H9 (cell line): ENCODE measurements at regions not wholly inside any gene's neighbourhood (a gene's known extent, or its start where the extent isn't known, plus 50 kb on each side); places are given as distances from the start of the nearest gene placed in this dataset.
A peak's percentile ranks its signal among the peaks of the same experiment; 100 is the strongest.

Source experiments
- DNase-seq: peaks from one replicate; pipeline ENCODE4 v3.0.0-alpha.2; 2017
- H2AFZ ChIP-seq: one replicate; pipeline ENCODE4 v1.6.1; 2013; ENCODE audit warnings: mild to moderate bottlenecking, low read length, control low read depth, moderate library complexity
- H2AK5ac ChIP-seq: 2 replicates; pipeline ENCODE4 v1.6.1; 2013; ENCODE audit warnings: low read length, control low read depth, mixed read lengths; ENCODE audit not compliant: insufficient read length
- H2BK120ac ChIP-seq: one replicate; pipeline ENCODE4 v1.6.1; 2013; ENCODE audit warnings: low read depth, mild to moderate bottlenecking, low read length, control low read depth, inconsistent platforms; ENCODE audit not compliant: poor library complexity, severe bottlenecking
- H2BK12ac ChIP-seq: 2 replicates; pipeline ENCODE4 v1.6.1; 2013; ENCODE audit warnings: low read length, control low read depth, mixed read lengths, low read depth; ENCODE audit not compliant: insufficient read length
- H2BK15ac ChIP-seq: 2 replicates; pipeline ENCODE4 v1.6.1; 2013; ENCODE audit warnings: low read depth, low read length, control low read depth
- H2BK20ac ChIP-seq: one replicate; pipeline ENCODE4 v1.6.1; 2013; ENCODE audit warnings: low read depth, mild to moderate bottlenecking, low read length, control low read depth, inconsistent platforms; ENCODE audit not compliant: poor library complexity, severe bottlenecking
- H2BK5ac ChIP-seq: 2 replicates; pipeline ENCODE4 v1.6.1; 2013; ENCODE audit warnings: low read length, control low read depth, mixed read lengths; ENCODE audit not compliant: insufficient read length
- H3K14ac ChIP-seq: 2 replicates; pipeline ENCODE4 v1.6.1; 2013; ENCODE audit warnings: low read length, control low read depth; ENCODE audit not compliant: insufficient read depth
- H3K18ac ChIP-seq: 2 replicates; pipeline ENCODE4 v1.6.1; 2013; ENCODE audit warnings: low read depth, mild to moderate bottlenecking, mixed read lengths, low read length, control low read depth; ENCODE audit not compliant: insufficient read length
- H3K23ac ChIP-seq: 2 replicates; pipeline ENCODE4 v1.6.1; 2013; ENCODE audit warnings: low read length, control low read depth, mixed read lengths, low read depth; ENCODE audit not compliant: insufficient read length
- H3K23me2 ChIP-seq: 2 replicates; pipeline ENCODE4 v1.6.1; 2013; ENCODE audit warnings: low read depth, mild to moderate bottlenecking, mixed read lengths, low read length, control low read depth; ENCODE audit not compliant: insufficient read length, poor library complexity, severe bottlenecking
- H3K27ac ChIP-seq: 2 replicates; pipeline ENCODE4 v1.5.1; 2013; ENCODE audit warnings: low read length, control low read depth, mixed read lengths, low read depth; ENCODE audit not compliant: insufficient read length
- H3K27me3 ChIP-seq: 2 replicates; pipeline ENCODE4 v1.6.1; 2013; ENCODE audit warnings: low read length, control low read depth, inconsistent platforms; ENCODE audit not compliant: insufficient read depth
- H3K4ac ChIP-seq: 2 replicates; pipeline ENCODE4 v1.6.1; 2013; ENCODE audit warnings: low read depth, mild to moderate bottlenecking, control low read depth, inconsistent platforms, low read length, moderate library complexity
- H3K4me1 ChIP-seq: 2 replicates; pipeline ENCODE4 v1.6.1; 2013; ENCODE audit warnings: low read length, control low read depth, inconsistent platforms; ENCODE audit not compliant: insufficient read depth
- H3K4me2 ChIP-seq: 2 replicates; pipeline ENCODE4 v1.6.1; 2013; ENCODE audit warnings: low read length, control low read depth, mixed read lengths; ENCODE audit not compliant: insufficient read length, insufficient read depth
- H3K56ac ChIP-seq: 2 replicates; pipeline ENCODE4 v1.6.1; 2013; ENCODE audit warnings: low read depth, mild to moderate bottlenecking, mixed read lengths, low read length, control low read depth; ENCODE audit not compliant: insufficient read length
- H3K79me1 ChIP-seq: 2 replicates; pipeline ENCODE4 v1.6.1; 2013; ENCODE audit warnings: low read depth, mild to moderate bottlenecking, moderate library complexity, low read length, control low read depth, inconsistent platforms; ENCODE audit not compliant: insufficient read depth, poor library complexity, severe bottlenecking
- H3K79me2 ChIP-seq: 2 replicates; pipeline ENCODE4 v1.6.1; 2013; ENCODE audit warnings: low read length, control low read depth, inconsistent platforms; ENCODE audit not compliant: insufficient read depth
- H3K9ac ChIP-seq: 2 replicates; pipeline ENCODE4 v1.6.1; 2013; ENCODE audit warnings: low read length, control low read depth, mixed read lengths; ENCODE audit not compliant: insufficient read length; ENCODE audit errors: extremely low read depth
- H3K9me3 ChIP-seq: one replicate; pipeline ENCODE4 v1.6.1; 2013; ENCODE audit warnings: low read depth, low read length, inconsistent platforms; ENCODE audit not compliant: control insufficient read depth
- H3T11ph ChIP-seq: one replicate; pipeline ENCODE4 v1.6.1; 2013; ENCODE audit warnings: mild to moderate bottlenecking, low read length, control low read depth, inconsistent platforms
- H4K20me1 ChIP-seq: one replicate; pipeline ENCODE4 v1.6.1; 2013; ENCODE audit not compliant: control insufficient read depth, insufficient read length, insufficient read depth
- H4K5ac ChIP-seq: 2 replicates; pipeline ENCODE4 v1.6.1; 2013; ENCODE audit warnings: low read depth, mild to moderate bottlenecking, mixed read lengths, low read length, control low read depth; ENCODE audit not compliant: insufficient read length
- H4K8ac ChIP-seq: replicated peaks from 2 replicates; pipeline ENCODE4 v1.6.1; 2013; ENCODE audit warnings: low read length, control low read depth, mixed read lengths, low read depth; ENCODE audit not compliant: insufficient read length
- H4K91ac ChIP-seq: 2 replicates; pipeline ENCODE4 v1.6.1; 2013; ENCODE audit warnings: low read depth, mild to moderate bottlenecking, moderate library complexity, mixed read lengths, low read length, control low read depth; ENCODE audit not compliant: insufficient read length
- H3K27ac Mint-ChIP-seq, 3 experiments: 2 replicates in 2 of 3; 3 replicates in 1 of 3; pipeline ENCODE4 v1.8.0; 2020 to 2021; ENCODE audit warnings: mixed read lengths in 3 of 3, mild to moderate bottlenecking in 1 of 3, moderate library complexity in 1 of 3
- H3K27me3 Mint-ChIP-seq: 2 replicates; pipeline ENCODE4 v1.8.0; 2021; ENCODE audit warnings: low read depth, mild to moderate bottlenecking, moderate library complexity, mixed read lengths
- H3K36me3 Mint-ChIP-seq, 3 experiments: 2 replicates in 2 of 3; 3 replicates in 1 of 3; pipeline ENCODE4 v1.8.0; 2020 to 2021; ENCODE audit warnings: low read depth in 3 of 3, mixed read lengths in 3 of 3; ENCODE audit not compliant: insufficient read depth in 1 of 3
- H3K4me1 Mint-ChIP-seq, 2 experiments: 2 replicates each; pipeline ENCODE4 v1.8.0; 2020; ENCODE audit warnings: mixed read lengths in 2 of 2
- H3K4me3 Mint-ChIP-seq, 2 experiments: 2 replicates in 1 of 2; 3 replicates in 1 of 2; pipeline ENCODE4 v1.8.0; 2020 to 2021; ENCODE audit warnings: mild to moderate bottlenecking in 2 of 2, mixed read lengths in 2 of 2, moderate library complexity in 1 of 2
- H3K9me3 Mint-ChIP-seq, 2 experiments: 2 replicates in 1 of 2; 3 replicates in 1 of 2; pipeline ENCODE4 v1.8.0; 2020; ENCODE audit warnings: mild to moderate bottlenecking in 2 of 2, mixed read lengths in 2 of 2, moderate library complexity in 1 of 2
- CTCF ChIP-seq: fragments of 200-600 bp; sonication (generic); conservative IDR thresholded peaks from 3 replicates; pipeline ENCODE4 v1.8.0; 2021; ENCODE audit warnings: antibody characterized with exemption, mild to moderate bottlenecking
- WGBS: extraction: QIAGEN DNeasy Blood & Tissue Kit; methylation state at CpG from one replicate; pipeline ENCODE4 v1.1.7; 2013; ENCODE audit warnings: missing lambda C conversion rate, low lambda C conversion rate, mixed read lengths; ENCODE audit not compliant: insufficient read length; ENCODE audit errors: extremely low coverage; 5-methylcytosine and 5-hydroxymethylcytosine counted together

- WGBS = no CpG with 5 or more reads among the region's 9 CpGs
- H4K5ac ChIP-seq = no peak overlapping the region
Observed at GRCh38 chr22:48099671-48100070, 1337.2 kb downstream of the TBC1D22A start.

More at GRCh38 chr22:48099671-48100070, 1337.2 kb downstream of the TBC1D22A start:
- no peak overlapping the region for H2AK5ac ChIP-seq
- H4K20me1 ChIP-seq = no peaks in the 10 kb centered on the region
- H4K8ac ChIP-seq = no peak overlapping the region
- H3K14ac ChIP-seq = peak overlapping the region; percentile 45; the same call in 1 of the 2 replicates
- no peaks in the 10 kb centered on the region for H3K4me1 ChIP-seq
- no peak overlapping the region for H3T11ph ChIP-seq
- Mint-ChIP-seq H3K36me3 (peaks cover 0 to 2% (median 0%) of the 10 kb centered on the region in 3 experiments; a peak in 1 of 7 replicates), H3K27me3 (peaks cover 6% of the 10 kb centered on the region), H3K9me3 (peaks cover 2 to 4% of the 10 kb centered on the region in 2 experiments; a peak in 3 of 5 replicates), H3K4me1 (peaks cover 8 to 16% of the 10 kb centered on the region in 2 experiments), H3K27ac (no peak overlapping the region), H3K4me3 (no peak overlapping the region)
- H3K4me2 ChIP-seq = no peak overlapping the region
- no peak overlapping the region for H4K91ac ChIP-seq
- no peak overlapping the region for H3K27ac ChIP-seq
- H3K9ac ChIP-seq = no peak overlapping the region
- H3K79me2 ChIP-seq = no peaks in the 10 kb centered on the region
- peak; percentile 14 for DNase-seq
- no peak overlapping the region for H2BK120ac ChIP-seq
- H2BK20ac ChIP-seq = no peak overlapping the region
- TF ChIP-seq CTCF = no peak
- no peak overlapping the region for H3K4ac ChIP-seq
- H3K56ac ChIP-seq = no peak overlapping the region
- H3K27me3 ChIP-seq = no peaks in the 10 kb centered on the region
- no peak overlapping the region for H2BK15ac ChIP-seq
- H2BK5ac ChIP-seq = no peak overlapping the region
- no peaks in the 10 kb centered on the region for H3K79me1 ChIP-seq
- H3K9me3 ChIP-seq = no peaks in the 10 kb centered on the region
- no peaks in the 10 kb centered on the region for H3K23me2 ChIP-seq
- no peak overlapping the region for H3K18ac ChIP-seq
- no peak overlapping the region for H3K23ac ChIP-seq
- H2AFZ ChIP-seq = no peak overlapping the region
- H2BK12ac ChIP-seq = no peak overlapping the region
